GM04503 (cell line): ENCODE measurements at regions not wholly inside any gene's neighbourhood (a gene's known extent, or its start where the extent isn't known, plus 50 kb on each side); places are given as distances from the start of the nearest gene placed in this dataset.

Experiments used
- DNase-seq: peaks from one replicate; pipeline ENCODE4 v3.0.0-alpha.2; 2012; ENCODE audit warnings: low read depth

GRCh38 chr16:85173981-85174751 is 61.9 kb upstream of the CIBAR2 start:
- DNase-seq: peak; percentile 70

- no peak for DNase-seq
These were observed 62.8 kb upstream of the CIBAR2 start for GRCh38 chr16:85174871-85175723.

GRCh38 chr16:85175724-85176233 is 63.5 kb upstream of the CIBAR2 start:
- no peak for DNase-seq

- DNase-seq: no peak
These were observed 64.5 kb upstream of the CIBAR2 start for GRCh38 chr16:85176541-85177447.

- DNase-seq: no peak
These were observed 65.2 kb upstream of the CIBAR2 start for GRCh38 chr16:85177448-85177846.

- no peak for DNase-seq
These were observed 65.8 kb upstream of the CIBAR2 start for GRCh38 chr16:85178006-85178591.

- DNase-seq: no peak
These were observed 66.3 kb upstream of the CIBAR2 start for GRCh38 chr16:85178596-85178995.

GRCh38 chr16:85179344-85180046 is 67.2 kb upstream of the CIBAR2 start:
- no peak for DNase-seq

GRCh38 chr16:85180047-85180826 is 68.0 kb upstream of the CIBAR2 start:
- DNase-seq: no peak

GRCh38 chr16:85180827-85181738 is 68.8 kb upstream of the CIBAR2 start:
- DNase-seq: no peak

GRCh38 chr16:85181739-85182129 is 69.5 kb upstream of the CIBAR2 start:
- DNase-seq: no peak

GRCh38 chr16:85182286-85182685 is 70.0 kb upstream of the CIBAR2 start:
- no peak for DNase-seq

GRCh38 chr16:85182774-85183173 is 70.5 kb upstream of the CIBAR2 start:
- no peak for DNase-seq

- no peak for DNase-seq
These were observed 71.3 kb upstream of the CIBAR2 start for GRCh38 chr16:85183564-85183963.

- DNase-seq: no peak
These were observed 72.1 kb upstream of the CIBAR2 start for GRCh38 chr16:85184404-85184803.

GRCh38 chr16:85185303-85186100 is 73.2 kb upstream of the CIBAR2 start:
- no peak for DNase-seq

- no peak for DNase-seq
These were observed 74.7 kb upstream of the CIBAR2 start for GRCh38 chr16:85187002-85187401.

- DNase-seq: no peak
These were observed 75.2 kb upstream of the CIBAR2 start for GRCh38 chr16:85187447-85187846.
